ENCODE measurements at regions not wholly inside any gene's neighbourhood (a gene's known extent, or its start where the extent isn't known, plus 50 kb on each side); places are given as distances from the start of the nearest gene placed in this dataset.
A peak's percentile ranks its signal among the peaks of the same experiment; 100 is the strongest.
"Not testable (repeated sequence)": the region's sequence is repeated elsewhere in the genome, so short reads cannot be mapped to it uniquely, and the experiment has no call there.

DNA sequence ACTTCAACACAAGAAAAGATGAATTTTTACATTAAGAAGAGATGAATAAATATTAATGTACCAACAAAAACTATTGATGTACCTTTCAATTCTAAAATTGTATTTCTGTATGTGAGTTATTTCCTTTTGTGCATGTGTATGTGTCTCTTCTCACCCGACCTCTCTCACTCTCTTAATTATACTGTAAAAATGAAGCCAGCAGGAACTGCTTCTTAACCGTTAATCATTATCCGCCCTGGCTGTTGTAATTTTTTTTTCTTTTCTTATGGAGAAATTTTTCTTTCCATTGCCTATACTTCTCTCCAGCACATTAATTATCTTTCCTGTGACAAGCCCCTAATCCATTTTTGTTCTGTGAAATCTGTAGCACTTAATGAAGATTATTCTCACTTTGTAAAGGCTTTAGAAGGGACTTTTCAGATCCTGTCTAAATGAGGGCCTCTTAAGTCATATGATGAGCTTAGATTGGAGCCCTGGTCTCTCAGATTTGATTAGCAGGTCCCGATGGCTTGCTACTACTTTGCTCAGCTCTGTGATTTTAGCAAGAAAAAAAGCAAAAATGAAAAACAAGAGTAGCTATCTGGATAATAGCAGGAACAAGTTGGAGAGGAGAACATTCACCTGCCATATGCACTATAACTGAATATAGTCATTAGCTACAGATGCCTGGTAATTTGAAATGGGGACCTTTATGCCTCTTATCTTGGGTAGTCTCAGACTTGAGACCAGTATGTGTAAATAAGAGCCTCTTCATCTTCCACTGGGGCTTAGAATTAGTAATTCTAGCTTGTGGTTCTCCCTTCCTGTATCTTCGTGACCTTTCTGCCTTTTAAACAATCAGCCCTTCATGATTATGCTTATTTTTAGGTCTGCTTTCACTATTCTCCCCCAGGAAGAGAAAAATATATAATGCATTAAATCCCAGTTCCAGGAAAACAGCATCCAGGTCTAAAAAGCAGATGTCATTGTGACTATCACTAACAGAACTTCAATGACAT lies 80.0 kb upstream of the COL1A2 start:
- no peak for DNase-seq (ENCODE audit: low spot score)

DNA sequence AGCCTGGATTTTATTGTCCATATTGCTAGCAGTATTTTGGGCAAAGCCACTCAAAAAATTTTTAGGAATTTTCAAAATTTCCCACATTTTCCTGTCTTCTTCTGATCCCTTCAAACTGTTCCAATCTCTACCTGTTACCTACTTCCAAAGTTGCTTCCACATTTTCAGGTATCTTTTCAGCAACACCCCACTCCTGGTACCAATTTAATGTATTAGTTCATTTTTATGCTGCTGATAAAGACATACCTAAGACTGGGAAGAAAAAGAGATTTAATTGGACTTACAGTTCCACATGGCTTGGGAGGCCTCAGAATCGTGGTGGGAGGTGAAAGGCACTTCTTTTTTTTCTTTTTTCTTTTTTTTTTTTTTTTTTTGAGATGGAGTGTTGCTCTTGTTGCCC lies 73.6 kb upstream of the COL1A2 start:
- DNase-seq (ENCODE audit: low spot score), result not testable (repeated sequence)

DNA sequence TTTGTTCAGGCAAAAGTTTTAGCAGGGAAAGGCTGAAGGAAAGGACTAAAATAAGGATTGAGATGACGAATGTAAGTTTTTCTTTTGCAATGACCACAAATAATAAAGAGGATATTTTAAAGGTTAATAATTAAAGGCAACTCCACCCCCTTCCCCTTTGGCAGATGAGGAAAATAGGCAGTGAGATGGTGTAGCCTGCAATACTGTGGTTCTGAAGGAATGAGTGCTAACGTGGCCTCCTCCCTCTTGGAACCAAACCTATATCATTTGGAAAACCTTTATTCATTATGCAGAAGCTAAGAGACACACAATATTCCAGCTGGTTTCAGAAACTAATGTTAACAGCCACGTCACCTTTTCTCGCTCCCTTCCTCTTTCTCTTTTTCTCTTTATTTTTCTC lies 70.9 kb upstream of the COL1A2 start:
- no peak for DNase-seq (ENCODE audit: low spot score)

DNA sequence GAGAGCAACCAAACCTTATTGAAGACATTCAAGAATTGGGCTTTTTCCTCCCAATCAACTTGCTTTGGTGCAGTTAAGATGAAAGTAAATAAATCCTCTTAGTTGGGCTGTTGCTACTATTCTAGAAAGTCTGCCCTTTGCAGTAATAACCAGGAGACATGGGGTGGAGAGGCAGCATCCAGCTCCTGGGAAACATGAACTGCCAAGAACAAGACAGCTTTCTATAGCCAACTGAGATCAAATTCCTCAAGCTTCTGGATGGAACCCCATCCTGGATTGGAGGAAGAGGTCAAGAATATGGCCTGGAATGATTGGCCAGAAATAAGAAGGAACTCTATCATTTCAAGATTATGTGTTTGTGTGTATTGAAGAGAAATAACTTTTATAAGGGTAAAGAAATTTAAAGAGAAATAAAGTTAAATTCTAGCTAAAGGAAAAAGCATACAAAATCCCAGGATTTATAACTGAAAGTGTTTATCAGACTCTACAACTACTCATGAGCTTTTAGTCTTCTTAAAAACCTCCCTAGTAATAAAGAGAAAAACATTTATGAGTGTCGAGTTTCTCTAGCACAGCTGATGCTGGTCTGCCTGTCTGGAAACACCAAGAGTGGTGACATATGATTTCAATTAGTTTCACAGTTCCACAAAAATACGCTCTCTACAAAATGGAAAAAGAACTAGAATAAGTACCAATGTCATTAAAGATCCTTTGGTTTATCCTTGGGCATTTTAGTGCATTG lies 70.1 kb upstream of the COL1A2 start:
- DNase-seq (ENCODE audit: low spot score), result no peak

DNA sequence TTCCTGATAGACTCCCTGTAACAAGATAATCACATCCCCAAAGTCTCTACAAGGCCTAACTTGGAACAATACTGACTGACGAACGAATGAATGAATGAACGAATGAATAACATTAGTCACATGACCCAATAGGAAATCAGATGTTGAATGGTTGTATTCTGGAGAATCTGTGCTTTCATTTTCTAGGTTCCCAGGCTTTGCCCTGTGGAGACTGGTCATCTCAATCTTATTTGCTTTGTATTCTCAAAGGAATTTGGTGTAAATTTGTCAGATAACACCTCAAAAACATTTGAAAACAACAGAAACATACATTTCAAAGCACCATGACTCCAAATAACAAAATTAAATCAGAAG lies 69.6 kb upstream of the COL1A2 start:
- DNase-seq (ENCODE audit: low spot score), result no peak

DNA sequence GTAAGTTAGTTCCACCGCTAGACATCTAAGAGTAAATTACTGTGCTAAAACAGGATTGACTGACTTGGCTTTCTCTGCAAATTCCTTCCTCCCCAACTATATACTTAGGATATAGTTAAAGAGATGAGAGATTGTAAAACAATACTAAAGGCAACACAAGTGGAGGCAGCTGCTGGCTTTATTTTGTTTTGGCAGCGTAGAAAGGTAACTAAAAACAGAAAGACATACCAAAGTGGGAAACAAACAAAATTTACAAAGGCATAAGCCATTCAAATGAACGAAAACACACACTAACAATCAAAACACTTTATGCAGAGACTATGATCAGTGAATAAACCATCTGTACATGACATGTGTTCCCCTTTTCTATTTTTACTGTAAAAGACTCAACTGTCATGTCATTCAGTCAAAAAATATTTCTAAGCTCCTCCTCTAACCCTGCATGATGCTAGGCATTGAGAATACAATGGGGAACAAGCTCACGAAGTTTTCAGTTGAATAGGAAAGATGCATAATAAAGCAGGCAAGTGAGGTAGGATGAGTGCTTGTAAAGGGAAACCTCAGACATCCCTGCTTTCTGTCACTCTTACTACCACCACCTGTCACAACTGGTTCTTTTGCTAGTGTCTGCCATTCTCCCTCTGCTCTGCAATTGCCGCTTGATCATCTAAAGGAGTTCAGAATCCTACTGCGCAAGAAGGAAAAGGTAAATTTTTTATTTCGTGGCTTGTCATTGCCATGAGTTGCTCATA lies 64.2 kb upstream of the COL1A2 start:
- DNase-seq (ENCODE audit: low spot score), result peak; percentile 13

DNA sequence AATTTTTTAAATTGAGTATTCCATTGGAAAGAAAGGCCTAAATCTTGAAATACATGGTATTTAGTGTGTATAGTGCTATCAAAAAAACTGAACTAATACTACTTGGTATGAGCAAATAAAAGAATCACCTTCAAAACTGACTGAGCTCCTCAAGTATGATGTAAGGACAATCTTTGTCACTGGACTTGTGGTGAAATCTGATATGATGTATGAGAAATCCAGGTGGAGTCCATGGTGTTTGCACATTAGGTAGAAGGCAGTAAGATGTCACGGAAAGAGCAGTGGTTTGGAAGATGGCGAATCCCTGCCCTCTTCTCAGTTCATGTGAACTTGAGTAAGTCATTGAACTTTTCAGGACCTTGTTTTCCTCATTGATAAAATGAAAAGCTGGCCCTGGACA lies 62.1 kb upstream of the COL1A2 start:
- DNase-seq (ENCODE audit: low spot score), result no peak

DNA sequence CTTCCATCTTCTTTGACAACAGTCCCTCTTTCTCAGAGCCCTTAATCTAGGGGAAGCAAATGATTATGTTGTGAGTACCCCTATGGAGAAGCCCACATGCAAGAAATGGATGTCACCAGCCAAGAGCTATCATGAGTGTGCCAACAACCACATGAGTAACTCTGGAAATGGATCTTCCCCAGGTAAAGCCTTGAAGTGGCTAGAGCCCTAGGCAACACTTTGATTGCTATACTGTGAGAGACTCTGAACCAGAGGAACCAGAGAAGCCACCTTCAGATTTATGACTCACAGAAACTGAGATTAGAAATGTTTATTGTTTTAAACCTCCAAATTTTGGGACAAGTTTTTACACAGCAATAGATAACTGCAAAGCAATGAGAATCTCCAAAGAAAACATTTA lies 60.9 kb upstream of the COL1A2 start:
- DNase-seq (ENCODE audit: low spot score), result no peak

DNA sequence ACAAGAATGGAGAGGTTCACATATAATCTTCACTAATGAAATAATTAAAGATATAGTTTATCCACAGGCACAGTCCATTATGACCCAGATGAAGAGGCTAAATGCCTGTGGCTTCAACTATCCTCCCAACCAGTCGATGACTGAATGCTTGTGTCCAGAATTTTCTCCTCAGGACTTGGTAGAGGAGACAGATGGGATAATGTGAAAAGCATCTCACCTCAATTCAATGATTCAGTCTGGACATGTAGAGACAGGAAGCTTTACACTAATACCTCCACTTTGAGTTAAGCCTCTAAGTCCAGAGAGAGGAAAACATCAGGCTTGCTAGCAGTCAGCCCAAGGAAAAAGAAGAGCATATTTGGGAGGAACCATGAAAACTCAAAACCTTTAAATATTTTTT lies 59.1 kb upstream of the COL1A2 start:
- no peak for DNase-seq (ENCODE audit: low spot score)

DNA sequence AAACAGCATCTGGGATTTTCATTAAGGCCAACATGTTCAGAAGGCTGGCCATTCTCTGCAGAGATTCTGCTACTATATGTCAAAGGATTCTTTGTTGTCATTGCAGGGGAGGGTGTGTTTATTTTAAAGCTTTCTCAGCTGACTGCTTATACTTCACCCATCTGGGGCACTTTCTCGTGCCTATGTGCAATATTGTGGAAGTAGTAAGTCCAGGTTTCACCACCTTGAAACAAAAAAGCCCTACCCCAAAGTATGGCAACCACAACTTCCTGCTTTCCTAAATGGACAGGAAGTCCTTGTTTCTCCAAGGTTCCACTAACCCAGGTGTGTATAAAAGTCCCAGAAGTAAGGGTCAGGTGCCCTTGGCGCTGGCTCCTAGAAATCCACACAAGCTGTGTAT lies 58.7 kb upstream of the COL1A2 start:
- DNase-seq (ENCODE audit: low spot score), result no peak

DNA sequence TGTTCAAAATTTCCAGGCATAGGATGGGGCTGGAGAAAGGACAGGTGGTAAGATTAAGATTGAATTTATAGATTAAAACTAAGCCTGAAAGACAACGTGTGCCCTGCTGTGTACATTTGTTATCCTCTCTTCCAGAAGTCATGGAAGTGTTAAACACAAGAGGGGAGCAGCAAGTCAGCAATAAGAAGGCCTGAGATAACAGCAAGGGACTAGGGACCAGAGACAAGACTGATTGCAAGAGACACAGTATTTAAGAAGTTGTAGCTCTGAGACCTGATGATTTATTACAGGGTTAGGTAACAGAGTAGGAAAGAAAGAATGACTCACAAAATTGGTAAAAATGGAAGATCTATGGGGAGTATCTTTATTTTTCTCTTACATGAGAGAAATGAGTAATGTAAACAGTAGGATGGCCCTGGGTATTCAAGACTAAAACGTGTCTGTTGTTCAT lies 55.7 kb upstream of the COL1A2 start:
- no peak for DNase-seq (ENCODE audit: low spot score)

DNA sequence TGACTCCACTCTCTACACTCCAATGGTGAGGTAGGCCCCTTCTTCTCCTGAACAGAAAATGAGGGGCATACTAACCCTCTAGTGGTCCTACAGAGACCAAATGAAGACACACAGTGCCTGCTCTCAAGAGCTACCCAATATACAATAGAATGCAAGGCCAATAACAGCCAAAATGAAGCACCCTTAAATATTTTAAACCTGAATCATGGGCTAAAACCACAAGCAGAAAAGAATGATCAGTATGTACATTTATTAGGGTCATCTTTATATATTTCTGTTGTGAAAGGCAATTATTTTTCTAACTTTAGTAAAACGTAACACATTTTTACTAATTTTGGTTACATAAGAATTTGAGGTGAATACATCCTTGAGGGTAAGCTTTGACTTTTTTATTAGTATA lies 49.9 kb upstream of the COL1A2 start:
- DNase-seq (ENCODE audit: low spot score), result no peak

Data from Ammon's horn (tissue), 1 donor.